H9 (cell line): ENCODE measurements at regions not wholly inside any gene's neighbourhood (a gene's known extent, or its start where the extent isn't known, plus 50 kb on each side); places are given as distances from the start of the nearest gene placed in this dataset.

Experiments
- DNase-seq: peaks from one replicate; pipeline ENCODE4 v3.0.0-alpha.2; 2017
- H2AFZ ChIP-seq: one replicate; pipeline ENCODE4 v1.6.1; 2013; ENCODE audit warnings: mild to moderate bottlenecking, low read length, control low read depth, moderate library complexity
- H2AK5ac ChIP-seq: 2 replicates; pipeline ENCODE4 v1.6.1; 2013; ENCODE audit warnings: low read length, control low read depth, mixed read lengths; ENCODE audit not compliant: insufficient read length
- H2BK120ac ChIP-seq: one replicate; pipeline ENCODE4 v1.6.1; 2013; ENCODE audit warnings: low read depth, mild to moderate bottlenecking, low read length, control low read depth, inconsistent platforms; ENCODE audit not compliant: poor library complexity, severe bottlenecking
- H2BK12ac ChIP-seq: 2 replicates; pipeline ENCODE4 v1.6.1; 2013; ENCODE audit warnings: low read length, control low read depth, mixed read lengths, low read depth; ENCODE audit not compliant: insufficient read length
- H2BK15ac ChIP-seq: 2 replicates; pipeline ENCODE4 v1.6.1; 2013; ENCODE audit warnings: low read depth, low read length, control low read depth
- H2BK20ac ChIP-seq: one replicate; pipeline ENCODE4 v1.6.1; 2013; ENCODE audit warnings: low read depth, mild to moderate bottlenecking, low read length, control low read depth, inconsistent platforms; ENCODE audit not compliant: poor library complexity, severe bottlenecking
- H2BK5ac ChIP-seq: 2 replicates; pipeline ENCODE4 v1.6.1; 2013; ENCODE audit warnings: low read length, control low read depth, mixed read lengths; ENCODE audit not compliant: insufficient read length
- H3K14ac ChIP-seq: 2 replicates; pipeline ENCODE4 v1.6.1; 2013; ENCODE audit warnings: low read length, control low read depth; ENCODE audit not compliant: insufficient read depth
- H3K18ac ChIP-seq: 2 replicates; pipeline ENCODE4 v1.6.1; 2013; ENCODE audit warnings: low read depth, mild to moderate bottlenecking, mixed read lengths, low read length, control low read depth; ENCODE audit not compliant: insufficient read length
- H3K23ac ChIP-seq: 2 replicates; pipeline ENCODE4 v1.6.1; 2013; ENCODE audit warnings: low read length, control low read depth, mixed read lengths, low read depth; ENCODE audit not compliant: insufficient read length
- H3K23me2 ChIP-seq: 2 replicates; pipeline ENCODE4 v1.6.1; 2013; ENCODE audit warnings: low read depth, mild to moderate bottlenecking, mixed read lengths, low read length, control low read depth; ENCODE audit not compliant: insufficient read length, poor library complexity, severe bottlenecking
- H3K27ac ChIP-seq: 2 replicates; pipeline ENCODE4 v1.5.1; 2013; ENCODE audit warnings: low read length, control low read depth, mixed read lengths, low read depth; ENCODE audit not compliant: insufficient read length
- H3K27me3 ChIP-seq: 2 replicates; pipeline ENCODE4 v1.6.1; 2013; ENCODE audit warnings: low read length, control low read depth, inconsistent platforms; ENCODE audit not compliant: insufficient read depth
- H3K4ac ChIP-seq: 2 replicates; pipeline ENCODE4 v1.6.1; 2013; ENCODE audit warnings: low read depth, mild to moderate bottlenecking, control low read depth, inconsistent platforms, low read length, moderate library complexity
- H3K4me1 ChIP-seq: 2 replicates; pipeline ENCODE4 v1.6.1; 2013; ENCODE audit warnings: low read length, control low read depth, inconsistent platforms; ENCODE audit not compliant: insufficient read depth
- H3K4me2 ChIP-seq: 2 replicates; pipeline ENCODE4 v1.6.1; 2013; ENCODE audit warnings: low read length, control low read depth, mixed read lengths; ENCODE audit not compliant: insufficient read length, insufficient read depth
- H3K56ac ChIP-seq: 2 replicates; pipeline ENCODE4 v1.6.1; 2013; ENCODE audit warnings: low read depth, mild to moderate bottlenecking, mixed read lengths, low read length, control low read depth; ENCODE audit not compliant: insufficient read length
- H3K79me1 ChIP-seq: 2 replicates; pipeline ENCODE4 v1.6.1; 2013; ENCODE audit warnings: low read depth, mild to moderate bottlenecking, moderate library complexity, low read length, control low read depth, inconsistent platforms; ENCODE audit not compliant: insufficient read depth, poor library complexity, severe bottlenecking
- H3K79me2 ChIP-seq: 2 replicates; pipeline ENCODE4 v1.6.1; 2013; ENCODE audit warnings: low read length, control low read depth, inconsistent platforms; ENCODE audit not compliant: insufficient read depth
- H3K9ac ChIP-seq: 2 replicates; pipeline ENCODE4 v1.6.1; 2013; ENCODE audit warnings: low read length, control low read depth, mixed read lengths; ENCODE audit not compliant: insufficient read length; ENCODE audit errors: extremely low read depth
- H3K9me3 ChIP-seq: one replicate; pipeline ENCODE4 v1.6.1; 2013; ENCODE audit warnings: low read depth, low read length, inconsistent platforms; ENCODE audit not compliant: control insufficient read depth
- H3T11ph ChIP-seq: one replicate; pipeline ENCODE4 v1.6.1; 2013; ENCODE audit warnings: mild to moderate bottlenecking, low read length, control low read depth, inconsistent platforms
- H4K20me1 ChIP-seq: one replicate; pipeline ENCODE4 v1.6.1; 2013; ENCODE audit not compliant: control insufficient read depth, insufficient read length, insufficient read depth
- H4K5ac ChIP-seq: 2 replicates; pipeline ENCODE4 v1.6.1; 2013; ENCODE audit warnings: low read depth, mild to moderate bottlenecking, mixed read lengths, low read length, control low read depth; ENCODE audit not compliant: insufficient read length
- H4K8ac ChIP-seq: replicated peaks from 2 replicates; pipeline ENCODE4 v1.6.1; 2013; ENCODE audit warnings: low read length, control low read depth, mixed read lengths, low read depth; ENCODE audit not compliant: insufficient read length
- H4K91ac ChIP-seq: 2 replicates; pipeline ENCODE4 v1.6.1; 2013; ENCODE audit warnings: low read depth, mild to moderate bottlenecking, moderate library complexity, mixed read lengths, low read length, control low read depth; ENCODE audit not compliant: insufficient read length
- H3K27ac Mint-ChIP-seq, 3 experiments: 2 replicates in 2 of 3; 3 replicates in 1 of 3; pipeline ENCODE4 v1.8.0; 2020 to 2021; ENCODE audit warnings: mixed read lengths in 3 of 3, mild to moderate bottlenecking in 1 of 3, moderate library complexity in 1 of 3
- H3K27me3 Mint-ChIP-seq: 2 replicates; pipeline ENCODE4 v1.8.0; 2021; ENCODE audit warnings: low read depth, mild to moderate bottlenecking, moderate library complexity, mixed read lengths
- H3K36me3 Mint-ChIP-seq, 3 experiments: 2 replicates in 2 of 3; 3 replicates in 1 of 3; pipeline ENCODE4 v1.8.0; 2020 to 2021; ENCODE audit warnings: low read depth in 3 of 3, mixed read lengths in 3 of 3; ENCODE audit not compliant: insufficient read depth in 1 of 3
- H3K4me1 Mint-ChIP-seq, 2 experiments: 2 replicates each; pipeline ENCODE4 v1.8.0; 2020; ENCODE audit warnings: mixed read lengths in 2 of 2
- H3K4me3 Mint-ChIP-seq, 2 experiments: 2 replicates in 1 of 2; 3 replicates in 1 of 2; pipeline ENCODE4 v1.8.0; 2020 to 2021; ENCODE audit warnings: mild to moderate bottlenecking in 2 of 2, mixed read lengths in 2 of 2, moderate library complexity in 1 of 2
- H3K9me3 Mint-ChIP-seq, 2 experiments: 2 replicates in 1 of 2; 3 replicates in 1 of 2; pipeline ENCODE4 v1.8.0; 2020; ENCODE audit warnings: mild to moderate bottlenecking in 2 of 2, mixed read lengths in 2 of 2, moderate library complexity in 1 of 2
- CTCF ChIP-seq: fragments of 200-600 bp; sonication (generic); conservative IDR thresholded peaks from 3 replicates; pipeline ENCODE4 v1.8.0; 2021; ENCODE audit warnings: antibody characterized with exemption, mild to moderate bottlenecking
- WGBS: extraction: QIAGEN DNeasy Blood & Tissue Kit; methylation state at CpG from one replicate; pipeline ENCODE4 v1.1.7; 2013; ENCODE audit warnings: missing lambda C conversion rate, low lambda C conversion rate, mixed read lengths; ENCODE audit not compliant: insufficient read length; ENCODE audit errors: extremely low coverage; 5-methylcytosine and 5-hydroxymethylcytosine counted together

GRCh38 chr4:159900562-159900961 lies 797.7 kb downstream of the RAPGEF2 start:
- H3K4me3 Mint-ChIP-seq = no peak overlapping the region

More at GRCh38 chr4:159900562-159900961, 797.7 kb downstream of the RAPGEF2 start:
- Histone ChIP-seq H2BK5ac (no peak overlapping the region), H2BK15ac (no peak overlapping the region), H3K27ac (no peak overlapping the region), H4K5ac (no peak overlapping the region), H2AFZ (no peak overlapping the region), H2AK5ac (no peak overlapping the region), H3K4me2 (no peak overlapping the region), H3K9ac (no peak overlapping the region), H3T11ph (no peak overlapping the region), H4K20me1 (no peaks in the 10 kb centered on the region), H2BK12ac (no peak overlapping the region), H3K18ac (no peak overlapping the region), H3K27me3 (no peaks in the 10 kb centered on the region), H4K91ac (no peak overlapping the region), H3K79me2 (no peaks in the 10 kb centered on the region), H3K9me3 (no peaks in the 10 kb centered on the region), H3K79me1 (no peaks in the 10 kb centered on the region), H3K56ac (no peak overlapping the region), H2BK120ac (no peak overlapping the region), H2BK20ac (no peak overlapping the region), H3K23ac (no peak overlapping the region), H3K23me2 (no peaks in the 10 kb centered on the region), H4K8ac (no peak overlapping the region), H3K4ac (no peak overlapping the region), H3K14ac (no peak overlapping the region), H3K4me1 (no peaks in the 10 kb centered on the region)
- no peaks in the 10 kb centered on the region for H3K36me3 Mint-ChIP-seq
- H3K27me3 Mint-ChIP-seq = no peaks in the 10 kb centered on the region
- H3K9me3 Mint-ChIP-seq = no peaks in the 10 kb centered on the region
- H3K27ac Mint-ChIP-seq = no peak overlapping the region
- peaks cover 0 to 3% of the 10 kb centered on the region in 2 experiments; a peak in 2 of 4 replicates for H3K4me1 Mint-ChIP-seq
- WGBS = no CpG with 5 or more reads among the region's 1 CpG
- TF ChIP-seq CTCF = peak; percentile 27; the same call in 1 of the 3 replicates
- no peak for DNase-seq
